ENCODE measurements at regions not wholly inside any gene's neighbourhood (a gene's known extent, or its start where the extent isn't known, plus 50 kb on each side); places are given as distances from the start of the nearest gene placed in this dataset.

DNA sequence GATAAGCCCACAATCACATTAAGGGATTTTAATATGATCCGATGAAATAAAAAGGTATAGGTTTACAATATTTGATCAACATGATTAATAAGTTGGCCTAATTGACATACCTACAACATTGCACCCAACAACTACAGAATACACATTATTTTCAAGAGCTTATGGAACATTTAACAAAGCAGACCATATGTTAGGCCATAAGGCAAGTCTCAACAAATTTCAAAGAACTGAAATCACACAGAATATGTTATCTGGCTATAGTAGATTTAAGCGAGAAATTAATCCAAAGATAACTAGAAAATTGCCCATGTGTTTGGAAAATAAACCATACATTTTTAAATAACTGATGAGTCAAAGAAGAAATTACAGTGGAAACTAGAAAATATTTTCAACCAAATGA, 126.0 kb upstream of the KCNG1 start:
- Histone ChIP-seq H3K27ac (ENCODE audit: low read length) (no peak overlapping the region), H4K20me1 (ENCODE audit: low read length) (no peaks in the 10 kb centered on the region), H3K9me2 (replicated peaks; ENCODE audit: low read length) (no peaks in the 10 kb centered on the region), H3F3A (ENCODE audit: low read length, unreplicated experiment) (no peaks in the 10 kb centered on the region), H3K4me2 (ENCODE audit: low read length) (no peak overlapping the region), H2AFZ (ENCODE audit: low read length) (no peak overlapping the region), H3K36me3 (ENCODE audit: low read depth, low read length) (no peaks in the 10 kb centered on the region), H3K79me2 (ENCODE audit: low read length) (no peaks in the 10 kb centered on the region), H3K9ac (ENCODE audit: low read length) (no peak overlapping the region), H3K9me3 (ENCODE audit: low read length) (no peaks in the 10 kb centered on the region), H3K4me3 (ENCODE audit: low read length) (no peak overlapping the region), H3K4me1 (ENCODE audit: insufficient read depth, low read length) (peaks cover 4% of the 10 kb centered on the region), H3K27me3 (ENCODE audit: low read length) (peaks cover 25% of the 10 kb centered on the region)
- CTCF ChIA-PET = no interaction called here
- intact Hi-C loops (cut with micrococcal nuclease) = no loop called here
- ATAC-seq = no peak
- no peak for DNase-seq
- POLR2A ChIA-PET (ENCODE audit: unreplicated experiment) = no interaction called here
- TF ChIP-seq, protein P1, sequence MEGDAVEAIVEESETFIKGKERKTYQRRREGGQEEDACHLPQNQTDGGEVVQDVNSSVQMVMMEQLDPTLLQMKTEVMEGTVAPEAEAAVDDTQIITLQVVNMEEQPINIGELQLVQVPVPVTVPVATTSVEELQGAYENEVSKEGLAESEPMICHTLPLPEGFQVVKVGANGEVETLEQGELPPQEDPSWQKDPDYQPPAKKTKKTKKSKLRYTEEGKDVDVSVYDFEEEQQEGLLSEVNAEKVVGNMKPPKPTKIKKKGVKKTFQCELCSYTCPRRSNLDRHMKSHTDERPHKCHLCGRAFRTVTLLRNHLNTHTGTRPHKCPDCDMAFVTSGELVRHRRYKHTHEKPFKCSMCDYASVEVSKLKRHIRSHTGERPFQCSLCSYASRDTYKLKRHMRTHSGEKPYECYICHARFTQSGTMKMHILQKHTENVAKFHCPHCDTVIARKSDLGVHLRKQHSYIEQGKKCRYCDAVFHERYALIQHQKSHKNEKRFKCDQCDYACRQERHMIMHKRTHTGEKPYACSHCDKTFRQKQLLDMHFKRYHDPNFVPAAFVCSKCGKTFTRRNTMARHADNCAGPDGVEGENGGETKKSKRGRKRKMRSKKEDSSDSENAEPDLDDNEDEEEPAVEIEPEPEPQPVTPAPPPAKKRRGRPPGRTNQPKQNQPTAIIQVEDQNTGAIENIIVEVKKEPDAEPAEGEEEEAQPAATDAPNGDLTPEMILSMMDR (conservative IDR thresholded peaks at IDR 0.05; ENCODE audit: low read depth, low read length) = no peak
- TF ChIP-seq EZH2phosphoT487 (IDR thresholded peaks at IDR 0.05; ENCODE audit: borderline replicate concordance, low read length) (no peak), EZH2 (IDR thresholded peaks at IDR 0.05; ENCODE audit: low read length, unreplicated experiment) (no peak)
- no TSS peak for BruUV-seq (replicated peaks)

DNA sequence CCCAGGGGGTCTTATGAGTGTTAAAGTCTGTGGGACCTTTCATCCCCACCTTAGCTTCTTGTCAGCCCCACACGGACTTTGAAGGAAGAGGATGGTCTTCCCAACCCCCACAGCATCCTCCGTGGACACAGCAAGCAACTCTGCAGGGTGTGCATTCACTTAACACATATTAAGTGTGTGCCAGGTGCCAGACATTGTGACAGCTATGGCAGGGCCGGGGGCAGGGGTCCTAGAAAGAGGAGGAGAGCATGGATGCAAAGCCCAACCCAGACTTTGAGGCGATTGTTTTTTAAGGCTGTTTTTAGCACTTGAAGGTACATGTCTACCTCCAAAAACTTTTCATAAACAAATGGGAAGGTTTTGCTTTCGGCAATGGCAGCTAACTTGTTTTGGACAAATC, 121.6 kb upstream of the KCNG1 start:
- intact Hi-C loops (cut with micrococcal nuclease) = no loop called here
- no peak overlapping the region for H2AFZ ChIP-seq (ENCODE audit: low read length)

GRCh38 chr20:51143652-51144051, 120.7 kb upstream of the KCNG1 start:
- intact Hi-C loops (cut with micrococcal nuclease) = no loop called here
- Histone ChIP-seq H3K9me3 (ENCODE audit: low read length) (no peaks in the 10 kb centered on the region), H3F3A (ENCODE audit: low read length, unreplicated experiment) (no peaks in the 10 kb centered on the region), H2AFZ (ENCODE audit: low read length) (peak overlapping the region; percentile 36), H3K9ac (ENCODE audit: low read length) (peak overlapping the region; percentile 40; the same call in 1 of the 2 replicates), H3K4me3 (ENCODE audit: low read length) (no peak overlapping the region), H3K4me2 (ENCODE audit: low read length) (peak overlapping the region; percentile 61), H3K36me3 (ENCODE audit: low read depth, low read length) (no peaks in the 10 kb centered on the region), H4K20me1 (ENCODE audit: low read length) (no peaks in the 10 kb centered on the region), H3K4me1 (ENCODE audit: insufficient read depth, low read length) (peaks cover 26% of the 10 kb centered on the region), H3K79me2 (ENCODE audit: low read length) (no peaks in the 10 kb centered on the region), H3K27me3 (ENCODE audit: low read length) (no peaks in the 10 kb centered on the region), H3K9me2 (replicated peaks; ENCODE audit: low read length) (no peaks in the 10 kb centered on the region), H3K27ac (ENCODE audit: low read length) (peak overlapping the region; percentile 80)
- ChIA-PET POLR2A (ENCODE audit: unreplicated experiment) (interaction anchor here (0.6 kb wide), 1 partner anchor 255 kb away, joined by 3 read pairs; no protein-coding TSS in a partner anchor), CTCF (interaction anchor here (0.8 kb wide), 1 partner anchor 156 kb away, joined by 3 read pairs; no protein-coding TSS in a partner anchor)
- TF ChIP-seq EZH2phosphoT487 (IDR thresholded peaks at IDR 0.05; ENCODE audit: borderline replicate concordance, low read length) (no peak), EZH2 (IDR thresholded peaks at IDR 0.05; ENCODE audit: low read length, unreplicated experiment) (no peak)
- TF ChIP-seq, protein P1 (conservative IDR thresholded peaks at IDR 0.05; ENCODE audit: low read depth, low read length) = no peak
- DNase-seq = peak; percentile 50
- BruUV-seq (replicated peaks) = no TSS peak
- ATAC-seq = peak; percentile 86

More for the DNA sequence above, 121.6 kb upstream of the KCNG1 start:
- no peaks in the 10 kb centered on the region for H3K36me3 ChIP-seq (ENCODE audit: low read depth, low read length)
- H3K27ac ChIP-seq (ENCODE audit: low read length) = peak overlapping the region; percentile 44
- no peaks in the 10 kb centered on the region for H4K20me1 ChIP-seq (ENCODE audit: low read length)
- no TSS peak for BruUV-seq (replicated peaks)
- ChIA-PET POLR2A (ENCODE audit: unreplicated experiment) (interaction anchor here (0.7 kb wide), 1 partner anchor 254 kb away, joined by 4 read pairs; no protein-coding TSS in a partner anchor), CTCF (no interaction called here)
- ATAC-seq (no peak), DNase-seq (no peak)
- no peaks in the 10 kb centered on the region for H3F3A ChIP-seq (ENCODE audit: low read length, unreplicated experiment)
- no peaks in the 10 kb centered on the region for H3K27me3 ChIP-seq (ENCODE audit: low read length)
- H3K4me2 ChIP-seq (ENCODE audit: low read length) = no peak overlapping the region
- H3K4me1 ChIP-seq (ENCODE audit: insufficient read depth, low read length) = peaks cover 26% of the 10 kb centered on the region
- TF ChIP-seq, protein P1 (conservative IDR thresholded peaks at IDR 0.05; ENCODE audit: low read depth, low read length) = no peak
- TF ChIP-seq EZH2 (IDR thresholded peaks at IDR 0.05; ENCODE audit: low read length, unreplicated experiment) (no peak), EZH2phosphoT487 (IDR thresholded peaks at IDR 0.05; ENCODE audit: borderline replicate concordance, low read length) (no peak)
- no peak overlapping the region for H3K4me3 ChIP-seq (ENCODE audit: low read length)
- H3K79me2 ChIP-seq (ENCODE audit: low read length) = no peaks in the 10 kb centered on the region
- H3K9me3 ChIP-seq (ENCODE audit: low read length) = no peaks in the 10 kb centered on the region
- H3K9me2 ChIP-seq (replicated peaks; ENCODE audit: low read length) = no peaks in the 10 kb centered on the region
- no peak overlapping the region for H3K9ac ChIP-seq (ENCODE audit: low read length)

Data from PC-3 (cell line).